Erythroblast (primary cell): ENCODE measurements at regions not wholly inside any gene's neighbourhood (a gene's known extent, or its start where the extent isn't known, plus 50 kb on each side); places are given as distances from the start of the nearest gene placed in this dataset.

Experiments used
- GATA1 ChIP-seq: IDR thresholded peaks from 2 replicates; pipeline ENCODE4 v1.6.1; 2011; ENCODE audit warnings: low read depth, mild to moderate bottlenecking, control low read depth, low read length, moderate library complexity
- POLR2A ChIP-seq: IDR thresholded peaks from 2 replicates; pipeline ENCODE4 v1.6.1; 2011; ENCODE audit warnings: mild to moderate bottlenecking, low read length

GRCh38 chrX:57232658-57233360 is 53.7 kb upstream of the FAAH2 start:
- TF ChIP-seq POLR2A: no peak
- TF ChIP-seq GATA1: no peak
